ENCODE measurements at regions not wholly inside any gene's neighbourhood (a gene's known extent, or its start where the extent isn't known, plus 50 kb on each side); places are given as distances from the start of the nearest gene placed in this dataset.

DNA sequence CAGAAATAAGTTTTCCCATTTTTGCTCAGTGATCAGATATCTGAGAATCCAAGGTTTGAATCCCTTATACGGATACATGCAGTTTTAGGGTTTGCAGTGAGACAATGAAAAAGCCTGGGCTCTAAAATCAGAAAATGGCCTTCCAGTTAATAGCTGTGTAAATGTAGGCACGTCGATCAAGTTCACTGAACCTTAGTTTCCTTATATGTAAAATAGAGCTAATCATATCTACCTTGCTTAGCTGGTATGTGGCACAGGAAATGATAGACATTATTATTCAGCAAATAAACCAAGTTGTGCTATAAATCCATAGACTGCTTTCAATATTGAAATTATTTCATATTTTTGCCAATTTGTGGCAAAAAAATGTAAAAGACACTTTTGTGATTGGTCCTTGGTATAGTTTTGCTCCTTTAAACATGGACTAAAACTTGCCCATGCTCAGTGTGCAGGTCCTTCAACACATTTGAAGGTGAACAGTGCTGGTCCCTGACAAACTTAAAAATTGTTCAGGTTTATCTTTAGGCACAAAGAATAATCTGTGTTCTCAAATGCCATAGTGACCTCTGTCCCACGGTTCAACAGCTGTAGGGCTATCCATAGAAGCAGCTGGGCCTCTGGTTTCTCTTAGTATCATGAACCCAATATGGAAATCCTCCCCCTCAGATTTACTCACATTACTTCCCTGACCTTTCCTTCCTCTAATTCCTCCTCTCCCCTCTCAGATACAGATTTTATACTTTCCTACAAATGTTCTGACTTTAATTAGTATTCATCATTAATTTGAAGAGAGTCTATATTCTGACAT, 51.0 kb downstream of the CCDC54 start:
- peak; percentile 38 for DNase-seq

DNA sequence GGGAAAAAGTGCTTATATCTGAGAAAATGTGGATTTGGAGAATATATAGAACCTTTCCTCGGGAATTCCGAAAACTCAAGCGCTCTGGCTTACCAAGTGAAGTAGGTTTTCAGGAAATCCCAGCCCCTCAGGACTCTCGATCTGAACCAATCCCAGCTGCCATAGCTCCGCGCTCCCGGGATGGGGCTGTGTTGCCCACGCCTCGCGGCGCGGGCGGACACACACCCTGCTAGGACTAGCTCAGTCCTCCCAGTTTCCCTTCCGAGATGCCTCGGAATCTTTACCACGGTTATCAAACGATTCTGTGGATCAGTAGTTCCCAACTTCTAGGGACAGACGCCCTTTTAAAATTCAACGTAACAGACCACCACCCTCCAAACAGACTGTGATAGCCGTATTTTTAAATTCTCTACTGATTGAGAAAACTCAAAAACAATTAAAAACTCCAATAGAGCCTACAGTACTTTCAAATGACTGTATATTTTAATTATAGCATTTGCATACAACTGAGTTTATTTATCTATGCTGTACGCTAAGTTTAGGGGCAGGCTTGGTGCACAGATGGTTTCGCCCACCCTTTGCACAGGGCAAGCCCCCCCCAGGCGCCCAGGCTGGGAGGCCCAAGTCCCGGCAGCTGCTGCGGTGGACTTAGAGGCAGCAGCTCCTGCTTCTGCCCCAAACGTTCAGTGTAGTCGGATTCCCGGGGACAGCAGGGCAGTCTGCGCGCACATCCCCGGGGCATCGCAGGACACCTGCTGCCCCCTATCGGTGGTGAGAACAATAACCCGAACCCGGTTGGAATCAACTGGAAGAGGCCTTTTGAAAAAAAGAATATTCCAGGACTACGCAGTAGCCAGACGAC, 52.3 kb downstream of the CCDC54 start:
- DNase-seq = peak; percentile 92

DNA sequence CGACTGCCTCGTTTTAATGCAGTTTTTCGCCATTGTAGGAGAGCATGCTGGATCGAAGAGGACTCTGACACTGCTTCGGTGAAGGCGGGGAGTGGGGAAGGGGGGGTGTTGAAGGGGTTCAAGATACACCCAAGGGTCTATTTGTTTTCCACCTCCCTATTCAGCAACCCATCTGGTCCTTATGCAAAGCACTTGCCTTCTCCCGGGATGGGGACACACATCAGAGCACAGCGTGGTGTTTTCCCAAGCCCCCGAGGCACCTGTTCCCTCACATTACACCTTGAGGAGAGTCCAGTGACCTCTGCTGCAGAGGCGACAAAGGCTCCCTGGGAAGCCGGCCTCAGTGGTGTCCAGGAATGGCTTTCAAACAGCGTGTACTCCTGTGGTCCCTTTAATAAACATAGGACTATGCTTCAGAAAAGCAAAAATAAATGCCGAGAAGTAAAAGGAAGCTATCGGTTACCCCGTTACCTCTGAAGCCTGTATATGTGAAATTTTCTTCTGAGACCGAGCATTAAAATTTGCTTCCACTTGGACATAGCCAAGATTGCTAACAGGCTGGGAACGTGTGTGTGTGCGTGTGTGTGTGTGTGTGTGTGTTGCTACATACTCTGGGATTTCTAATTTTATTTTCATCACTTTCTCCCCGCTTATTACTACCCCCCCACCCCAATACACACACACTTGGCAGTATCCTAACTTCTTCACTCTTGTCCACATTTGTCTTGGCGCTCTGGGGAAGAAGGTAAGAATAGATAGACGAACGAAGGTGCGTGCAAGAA, 53.2 kb downstream of the CCDC54 start:
- peak; percentile 44 for DNase-seq

DNA sequence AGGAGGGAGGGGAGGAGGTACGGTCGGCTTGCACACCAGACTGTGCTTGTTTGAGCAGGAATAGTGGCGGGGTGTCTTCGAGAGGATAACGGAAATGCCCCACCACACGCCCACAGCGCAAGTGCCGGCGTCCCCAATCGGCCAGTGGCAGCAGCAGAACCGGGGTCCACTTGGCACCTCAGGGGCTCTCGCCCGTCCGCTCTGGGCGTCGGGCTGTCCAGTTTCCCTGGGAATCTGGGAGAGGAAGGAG, 53.7 kb downstream of the CCDC54 start:
- DNase-seq = peak; percentile 64

DNA sequence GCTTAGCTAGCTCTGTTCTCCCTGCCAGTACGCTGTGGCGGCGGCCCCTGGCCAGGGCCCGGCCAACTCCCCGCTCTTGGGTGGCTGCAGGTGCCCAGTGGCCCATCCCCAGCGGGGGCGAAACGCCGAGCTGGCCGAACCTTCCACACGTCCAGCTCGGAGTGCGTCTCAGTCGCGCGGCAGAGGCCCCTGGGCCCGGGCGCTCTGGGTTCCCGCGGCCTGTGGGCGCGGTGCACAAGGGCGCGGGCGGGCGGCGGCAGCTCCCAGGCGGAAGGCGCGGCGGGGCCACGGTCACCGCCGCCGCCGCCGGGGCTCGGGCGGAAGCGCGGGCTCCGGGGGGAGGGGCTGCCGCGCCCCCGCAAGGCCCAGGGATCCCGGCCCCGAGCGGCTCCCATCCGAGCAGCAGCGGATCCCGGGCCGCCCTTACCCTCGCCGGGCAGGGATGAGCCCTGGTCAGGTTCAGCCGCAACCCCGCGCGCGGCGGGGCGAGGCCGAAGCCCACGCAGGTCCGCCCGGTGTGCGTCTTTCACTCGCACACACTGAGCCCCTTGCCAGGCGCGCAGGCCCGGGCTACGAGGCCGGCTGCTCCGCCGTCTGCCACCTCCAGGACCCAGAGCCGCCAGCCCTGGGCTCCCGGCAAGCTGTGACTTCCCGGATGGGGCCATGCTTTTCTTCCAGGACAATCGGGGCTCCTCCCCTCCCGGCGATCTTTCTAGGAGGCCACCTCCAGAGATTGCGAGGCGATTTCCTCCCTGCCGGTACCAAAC, 54.2 kb downstream of the CCDC54 start:
- peak; percentile 70 for DNase-seq

DNA sequence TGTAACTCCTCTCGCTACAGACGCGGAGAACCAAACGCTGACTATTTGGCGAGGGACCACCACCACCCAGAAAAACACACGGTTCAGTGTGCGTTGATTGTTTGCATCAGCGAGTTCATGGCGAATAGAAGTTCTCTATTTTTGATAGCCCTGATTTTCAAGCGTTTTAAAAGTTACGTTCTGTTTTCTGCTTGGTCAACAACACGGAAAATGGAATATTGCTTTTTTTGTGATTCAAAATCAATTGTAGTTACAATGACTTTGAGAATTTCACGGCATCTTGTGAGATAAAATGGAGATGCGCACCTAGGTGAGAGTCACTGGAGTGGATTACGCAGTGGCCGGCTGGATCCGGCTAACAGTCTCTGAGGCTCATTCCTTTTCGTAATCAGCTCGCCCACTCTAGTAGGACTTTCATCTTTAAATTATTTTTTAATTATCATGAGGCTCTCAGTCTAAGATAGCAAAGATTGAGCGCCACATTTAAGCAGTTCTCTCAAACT, 54.8 kb downstream of the CCDC54 start:
- no peak for DNase-seq

DNA sequence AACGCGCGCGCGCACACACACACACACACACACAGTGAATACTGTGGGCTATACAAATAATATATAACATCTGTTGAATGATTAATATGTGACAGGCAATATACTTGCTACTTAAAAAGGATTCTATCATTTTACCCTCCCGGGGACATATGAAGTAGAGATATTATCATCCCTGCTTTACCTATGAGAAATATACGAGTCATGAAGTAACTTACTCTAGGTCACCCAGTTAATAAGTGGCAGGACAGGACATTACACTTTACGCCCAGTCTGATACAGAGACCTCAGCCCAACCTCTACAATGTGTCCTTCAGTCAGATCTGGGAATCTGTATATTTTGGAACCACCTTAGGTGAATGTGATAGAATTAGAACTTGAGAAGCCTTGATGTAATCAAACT, 55.4 kb downstream of the CCDC54 start:
- DNase-seq = no peak

DNA sequence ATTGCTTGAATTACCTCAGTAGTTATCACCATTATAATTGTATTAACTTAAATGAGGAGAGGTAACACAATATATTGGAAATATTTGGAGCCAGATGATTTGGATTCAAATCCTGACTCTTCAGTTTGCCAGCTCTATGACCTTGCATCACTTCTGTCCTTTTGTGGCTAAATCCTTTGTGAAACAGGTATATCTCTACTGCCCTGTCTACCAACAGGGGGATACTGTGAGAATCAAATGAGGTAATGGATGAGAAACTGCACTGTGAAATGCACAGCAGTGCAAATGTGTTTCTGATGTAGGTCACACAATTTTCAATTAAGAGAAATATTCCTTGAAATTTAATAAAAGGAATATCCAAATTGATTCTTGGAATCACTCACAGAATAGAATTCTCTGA, 58.8 kb downstream of the CCDC54 start:
- DNase-seq = no peak

DNA sequence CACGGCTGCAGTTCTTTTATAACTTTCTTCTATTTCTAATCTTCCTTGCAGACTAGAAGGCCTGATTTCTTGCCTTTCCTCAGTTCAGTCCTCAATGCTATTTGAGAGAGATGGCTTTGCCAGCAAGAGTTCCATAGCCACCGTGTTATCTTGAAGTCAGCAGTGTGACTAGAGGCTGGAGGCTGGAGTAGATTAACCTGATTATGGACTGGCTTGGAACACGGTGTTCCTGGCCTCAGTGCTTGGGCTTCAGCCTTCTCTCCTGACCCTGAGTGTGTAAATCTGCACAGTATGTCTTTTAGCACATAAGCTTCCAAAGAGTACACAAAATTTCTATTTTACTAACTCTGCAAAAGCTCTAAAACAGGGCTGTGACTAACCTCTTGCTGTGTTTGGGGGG, 61.4 kb downstream of the CCDC54 start:
- DNase-seq = no peak

DNA sequence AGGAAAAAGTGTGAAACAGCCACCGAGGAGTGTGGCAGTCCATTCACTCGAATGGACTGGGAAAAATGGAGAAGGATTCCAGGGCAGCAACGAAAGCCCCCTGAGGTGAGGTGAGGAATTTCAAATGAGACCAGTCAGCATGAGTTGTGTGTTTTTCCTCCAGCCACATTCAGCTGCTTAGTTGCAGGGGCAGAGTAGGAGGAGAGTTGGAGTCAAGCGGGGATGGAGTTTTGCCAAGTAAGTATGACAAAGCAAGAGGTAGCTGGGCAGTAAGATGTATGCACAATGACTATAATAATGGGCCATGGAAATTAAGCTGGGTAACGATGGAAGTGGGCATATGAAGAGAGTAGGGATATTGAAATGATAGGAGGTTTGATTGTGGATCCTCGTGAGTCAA, 64.4 kb downstream of the CCDC54 start:
- DNase-seq = peak; percentile 16

DNA sequence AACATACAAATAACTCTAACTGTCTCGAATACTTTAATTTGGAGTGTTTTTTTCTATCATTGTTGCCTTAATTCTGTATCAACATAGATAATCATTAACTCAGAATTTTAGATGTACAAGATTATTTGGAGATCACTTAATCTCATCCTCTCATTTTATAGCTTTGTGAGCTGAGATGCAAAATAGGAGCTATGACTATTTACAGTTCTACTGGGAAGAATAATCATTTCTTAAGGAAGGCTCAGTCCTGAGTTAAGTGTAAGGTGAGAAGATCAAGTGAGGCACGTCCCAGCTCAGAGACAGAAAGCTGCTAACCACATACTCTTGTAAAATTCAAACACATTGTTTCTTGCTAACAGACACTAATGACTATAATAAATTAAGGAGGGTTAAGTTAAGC, 66.2 kb downstream of the CCDC54 start:
- no peak for DNase-seq

DNA sequence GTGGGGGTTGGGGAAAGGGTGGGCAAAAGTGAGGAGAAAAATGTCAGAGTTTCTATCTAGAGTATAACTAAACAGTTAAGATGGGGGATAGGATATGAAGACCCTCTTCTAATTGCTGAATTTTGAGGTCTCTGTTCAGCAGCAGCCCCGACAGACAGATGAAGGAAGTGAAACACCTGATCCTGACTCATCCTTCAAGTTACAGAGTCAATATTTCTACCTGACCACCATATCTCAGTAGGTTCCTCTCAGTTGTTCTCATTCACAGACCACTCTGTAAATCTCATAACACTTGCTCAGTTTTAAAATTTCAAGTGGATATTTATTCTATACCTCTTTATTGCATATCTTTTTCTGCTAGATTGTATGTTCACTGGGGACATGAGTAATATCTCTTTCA, 69.5 kb downstream of the CCDC54 start:
- DNase-seq = no peak

DNA sequence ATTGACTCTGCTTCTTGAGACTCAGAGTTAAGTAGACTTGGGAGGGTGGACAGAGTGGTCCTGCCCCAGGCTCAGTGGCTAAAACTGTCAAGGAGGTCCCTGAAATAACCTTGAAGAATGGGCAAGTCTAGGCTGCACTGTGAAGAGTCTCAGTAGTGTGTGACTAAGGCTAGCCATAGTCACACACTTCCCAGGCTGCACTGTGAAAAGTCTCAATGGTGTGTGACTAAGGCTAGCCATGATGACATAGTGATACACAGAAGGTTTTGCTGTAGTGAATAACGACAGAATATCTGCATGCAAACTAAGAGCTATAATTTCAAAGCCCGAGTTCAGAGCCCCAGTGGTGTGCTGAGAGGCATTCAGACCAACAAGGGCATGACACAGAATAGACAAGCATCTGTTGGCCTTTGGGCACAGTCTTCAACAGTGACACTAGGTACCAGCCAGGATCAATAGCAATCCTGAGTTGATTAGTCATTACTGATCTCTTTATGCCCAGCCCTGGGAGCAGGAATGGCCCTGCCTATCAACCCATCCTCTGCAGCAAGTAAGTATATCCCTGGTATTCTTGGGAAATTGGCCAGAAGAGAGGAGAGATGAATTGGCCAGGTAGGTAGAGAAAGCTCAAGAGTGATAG, 72.4 kb upstream of the BBX start:
- DNase-seq = no peak

DNA sequence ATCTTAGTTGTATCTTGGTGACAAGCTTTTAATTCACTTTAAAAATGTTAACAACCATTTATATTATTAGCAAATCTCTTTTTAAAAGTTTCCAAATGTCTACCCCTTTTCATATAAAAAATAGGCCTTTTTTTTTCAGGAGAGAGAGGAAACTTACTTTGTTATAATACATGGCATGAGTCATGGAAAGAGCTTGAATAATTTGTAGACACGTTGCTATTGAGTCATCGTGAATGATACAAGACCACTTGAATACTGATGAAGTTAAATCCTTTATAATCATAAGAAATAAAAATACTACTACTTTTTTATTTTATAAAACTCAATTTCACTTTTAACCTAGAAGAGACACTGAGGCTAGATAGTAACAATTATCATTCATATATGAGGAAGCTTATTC, 70.3 kb upstream of the BBX start:
- DNase-seq = no peak

DNA sequence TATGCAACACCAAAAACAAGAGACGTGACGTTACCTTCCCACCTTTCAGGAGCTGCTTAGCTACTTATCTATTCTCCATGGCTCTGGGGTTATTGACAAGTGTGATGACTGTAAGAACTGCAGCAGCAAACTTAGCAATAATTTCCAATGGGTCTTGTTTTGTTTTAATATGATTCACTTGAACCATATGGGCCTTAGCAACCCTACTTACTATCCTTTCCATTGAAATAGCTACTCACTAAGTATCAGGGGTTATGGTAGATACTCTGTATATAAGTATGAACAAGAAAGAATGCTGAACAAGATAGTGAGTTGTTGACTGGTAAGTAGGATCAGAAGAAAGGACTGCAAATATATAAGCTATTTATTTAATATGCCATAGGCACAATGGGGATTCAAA, 69.3 kb upstream of the BBX start:
- DNase-seq = no peak

DNA sequence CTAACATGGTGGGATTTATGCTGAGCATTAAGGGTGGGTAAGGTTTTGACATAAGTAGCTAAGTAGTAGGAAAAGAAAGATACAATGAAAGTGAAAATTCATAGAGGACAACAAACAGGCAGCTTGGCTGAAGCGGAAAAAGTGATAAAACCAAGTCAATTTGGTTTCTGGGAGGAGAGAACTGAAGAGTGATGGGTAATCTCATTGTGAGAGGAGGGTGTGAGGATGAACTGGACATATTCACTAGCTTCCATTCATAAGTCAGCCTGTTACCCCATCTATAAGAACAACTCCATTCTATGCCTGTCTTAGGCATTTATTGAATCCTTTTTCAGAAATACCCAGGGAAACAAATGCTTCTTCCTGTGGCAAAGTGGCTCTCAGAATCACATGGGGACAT, 67.1 kb upstream of the BBX start:
- no peak for DNase-seq

DNA sequence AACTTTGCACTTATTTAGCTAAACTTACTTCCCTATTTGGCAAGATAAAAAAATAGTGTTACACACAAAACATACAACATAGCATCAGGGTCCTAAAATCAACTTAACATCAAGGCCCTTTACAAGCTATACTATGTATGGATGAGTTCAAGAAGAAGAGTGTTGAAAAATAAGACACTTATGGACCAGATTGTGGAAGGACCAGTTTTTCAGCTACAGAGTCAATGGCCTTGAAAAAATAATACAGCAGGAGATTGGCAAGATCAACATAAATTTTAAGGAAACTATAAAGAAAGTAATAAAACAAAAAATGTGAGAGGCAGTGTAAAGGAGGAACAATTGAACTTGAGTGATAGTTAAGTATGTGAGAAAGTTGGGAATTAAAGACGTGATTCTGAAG, 66.3 kb upstream of the BBX start:
- peak; percentile 12 for DNase-seq

DNA sequence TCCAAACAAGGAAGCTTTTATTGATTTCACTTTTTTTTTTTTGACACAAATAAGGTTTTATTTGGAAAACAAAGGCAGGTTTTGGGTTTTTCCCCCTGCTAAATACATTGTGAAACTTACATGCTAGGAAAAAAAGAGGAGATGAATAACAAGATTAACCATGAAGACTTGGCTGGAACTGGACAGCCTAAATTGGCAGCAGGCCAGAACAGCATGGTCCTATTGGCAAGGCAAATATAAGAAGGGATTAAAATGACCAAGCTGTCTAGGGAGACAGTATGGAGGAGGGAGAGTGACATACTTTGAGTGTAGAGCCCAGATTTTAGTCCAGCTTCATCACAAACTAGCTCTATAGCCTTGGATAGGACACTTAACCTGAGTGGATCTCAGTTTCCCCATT, 63.9 kb upstream of the BBX start:
- DNase-seq = no peak

DNA sequence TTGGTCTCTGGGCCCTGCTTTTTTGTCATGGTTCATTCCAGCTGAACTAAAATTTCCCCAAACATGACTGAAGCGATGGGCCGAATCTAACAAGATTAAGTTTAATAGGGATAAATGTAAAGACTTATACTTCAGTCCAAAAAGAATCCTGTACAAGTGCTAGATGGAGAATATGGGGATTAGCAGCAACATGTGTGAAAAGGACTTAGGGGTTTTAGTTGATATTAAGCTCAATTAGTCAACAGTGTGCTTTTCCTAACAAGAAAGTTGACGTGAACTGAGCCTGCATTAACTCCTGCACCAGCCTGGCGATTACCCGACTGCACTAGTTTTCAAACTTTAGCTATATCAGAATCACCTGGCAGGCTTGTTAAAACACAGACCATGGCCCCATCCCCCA, 61.0 kb upstream of the BBX start:
- no peak for DNase-seq

DNA sequence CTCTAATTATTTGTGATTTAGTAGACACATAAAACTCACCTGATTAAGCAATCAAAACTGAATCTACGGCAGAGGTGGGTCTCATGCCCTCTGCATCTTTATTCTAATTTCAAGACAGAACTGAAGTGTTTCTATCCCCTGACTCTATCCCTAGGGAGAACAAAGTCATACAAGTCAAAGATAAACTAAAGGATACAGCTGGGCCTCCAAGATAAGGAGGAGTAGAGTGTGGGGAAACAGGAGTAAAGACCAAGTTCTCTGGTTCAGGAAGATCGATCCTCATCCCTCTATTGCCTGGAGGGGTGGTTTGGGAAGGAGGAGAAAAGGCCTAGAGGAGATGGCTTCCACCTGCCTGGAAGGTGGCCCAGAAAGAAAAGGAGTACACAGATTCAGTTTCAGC, 58.7 kb upstream of the BBX start:
- peak; percentile 35 for DNase-seq

DNA sequence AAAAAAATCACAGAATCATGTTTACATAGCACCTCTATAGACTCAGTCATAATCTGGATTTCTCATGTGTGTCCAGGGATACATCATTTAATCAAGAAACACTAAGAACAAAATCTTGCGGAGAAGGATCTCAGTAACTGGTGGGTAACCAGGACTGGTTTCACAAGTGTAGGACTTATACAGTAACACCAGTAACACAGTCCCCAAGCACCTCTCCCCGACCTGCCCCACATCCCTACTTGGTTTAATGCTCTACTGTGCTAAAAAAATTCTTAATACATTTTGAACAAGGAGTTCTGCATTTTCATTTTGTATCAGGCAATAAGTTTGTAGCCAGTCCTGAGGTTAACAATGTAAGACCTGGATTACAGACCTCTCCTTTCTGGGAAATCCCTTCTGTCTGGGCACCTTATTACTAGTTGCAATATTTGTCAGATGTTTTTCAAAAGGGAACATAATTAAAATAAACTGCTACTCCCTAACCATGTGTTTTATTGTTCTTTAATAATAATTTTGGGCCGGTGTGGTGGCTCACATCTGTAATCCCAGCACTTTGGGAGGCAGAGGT, 57.6 kb upstream of the BBX start:
- DNase-seq = no peak

DNA sequence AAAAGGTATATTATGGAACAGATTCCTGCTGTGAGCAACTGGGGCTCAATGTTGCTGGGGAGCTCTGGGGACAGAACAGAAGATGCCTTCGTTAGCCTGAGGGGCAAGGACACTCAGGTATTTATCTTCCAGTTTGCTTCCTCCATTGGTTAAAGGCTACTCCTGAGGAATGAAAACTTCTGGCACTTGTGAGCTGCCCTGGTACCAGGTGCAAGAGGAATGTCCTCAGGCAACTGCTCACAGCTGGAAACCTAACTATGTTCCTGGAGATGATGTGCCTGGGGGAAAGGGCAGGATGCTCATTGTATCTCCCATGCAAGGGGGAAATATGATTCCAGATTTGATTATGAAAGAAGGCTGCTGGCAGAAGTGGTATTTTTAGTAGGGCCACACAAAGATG, 54.0 kb upstream of the BBX start:
- no peak for DNase-seq

Data from OCI-M1 (cell line).